HuH-7 (cell line): ENCODE measurements at regions not wholly inside any gene's neighbourhood (a gene's known extent, or its start where the extent isn't known, plus 50 kb on each side); places are given as distances from the start of the nearest gene placed in this dataset.

ENCODE experiments used
- DNase-seq: peaks from one replicate; pipeline ENCODE4 v3.0.0; 2011; ENCODE audit warnings: low spot score

DNA sequence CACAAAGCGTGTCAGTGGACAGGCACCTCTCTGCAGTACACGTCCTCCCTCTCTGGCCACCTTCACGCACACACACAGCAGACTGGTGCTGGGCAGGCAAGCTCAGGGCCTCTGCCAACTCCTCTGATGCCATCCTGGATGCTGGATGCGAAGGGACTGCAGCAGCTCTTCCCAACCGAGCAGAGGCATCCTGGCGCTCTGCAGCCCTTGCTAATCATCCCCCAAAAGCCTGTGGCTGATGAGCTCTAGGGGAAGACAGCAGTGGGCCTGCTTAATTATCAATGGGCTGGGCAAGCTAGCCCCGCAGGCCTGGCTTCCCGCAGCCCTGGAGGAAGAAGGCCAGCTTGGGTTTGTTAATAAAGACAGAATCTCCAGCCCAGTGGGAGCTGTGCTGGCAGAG is 71.3 kb upstream of the TEX51 start:
- no peak for DNase-seq

- no peak for DNase-seq
Observed at GRCh38 chr2:126828051-126828450, 70.6 kb upstream of the TEX51 start.

- no peak for DNase-seq
Observed at GRCh38 chr2:126828491-126828890, 70.2 kb upstream of the TEX51 start.

- no peak for DNase-seq
Observed at GRCh38 chr2:126831234-126832005, 67.3 kb upstream of the TEX51 start.

DNA sequence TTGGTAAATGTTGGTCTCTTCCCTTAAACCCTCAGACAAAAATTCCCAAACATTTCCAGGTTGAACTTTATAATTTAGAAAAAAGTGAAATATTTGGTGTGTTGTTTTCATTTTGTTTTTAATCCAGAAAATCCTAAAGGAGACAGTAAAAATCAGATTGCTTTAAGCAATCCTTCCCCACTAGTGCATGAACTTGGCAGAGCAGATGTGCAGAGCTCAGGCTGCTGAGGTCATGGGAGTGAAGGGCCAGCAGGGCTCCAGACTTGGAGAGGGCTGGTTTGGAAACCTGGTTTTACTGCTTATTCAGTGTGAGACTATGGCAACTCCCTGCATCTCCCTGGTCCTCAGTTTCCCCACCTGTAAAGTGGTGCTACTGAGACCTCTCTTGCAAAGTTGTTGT is 66.7 kb upstream of the TEX51 start:
- no peak for DNase-seq

DNA sequence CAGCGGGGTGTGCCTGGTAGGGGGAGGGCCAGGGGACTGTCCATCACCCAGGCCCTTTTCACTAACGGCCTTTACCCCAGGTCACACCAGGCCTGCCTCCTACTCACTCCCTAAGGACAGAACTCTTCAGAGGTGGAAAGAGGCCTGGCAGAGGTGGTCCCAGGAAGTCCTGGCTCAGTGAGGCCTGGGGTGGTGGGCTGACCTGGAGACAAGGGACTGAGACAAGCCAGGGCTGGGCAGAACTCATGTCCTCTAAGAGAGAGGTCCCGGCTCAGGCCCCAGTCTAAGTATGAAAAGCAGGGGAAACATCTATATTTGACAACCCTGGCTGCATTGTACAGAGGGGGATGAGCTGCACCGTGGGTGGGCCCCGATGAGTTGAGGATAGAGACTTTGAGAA is 65.9 kb upstream of the TEX51 start:
- no peak for DNase-seq

GRCh38 chr2:126834006-126834659 is 64.6 kb upstream of the TEX51 start:
- no peak for DNase-seq

DNA sequence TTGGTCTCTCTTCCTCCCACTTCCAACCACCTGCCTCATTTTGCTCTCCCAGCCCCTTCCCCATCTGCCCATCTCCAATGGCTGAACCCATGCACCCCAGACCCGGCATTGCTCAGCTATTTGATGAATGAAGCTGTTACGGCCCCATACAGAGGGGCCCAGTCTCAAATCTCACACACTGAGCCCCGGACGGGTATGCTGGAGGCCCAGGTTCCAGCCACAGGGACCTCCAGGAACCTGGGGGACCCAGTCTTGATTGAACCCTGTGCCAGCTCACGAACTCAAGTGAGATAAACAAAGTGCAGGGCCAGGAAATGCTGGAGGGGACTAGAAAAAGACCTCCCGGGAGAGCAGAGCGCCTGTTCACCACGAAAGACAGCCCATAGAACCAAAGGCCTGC is 63.4 kb upstream of the TEX51 start:
- DNase-seq, result no peak

DNA sequence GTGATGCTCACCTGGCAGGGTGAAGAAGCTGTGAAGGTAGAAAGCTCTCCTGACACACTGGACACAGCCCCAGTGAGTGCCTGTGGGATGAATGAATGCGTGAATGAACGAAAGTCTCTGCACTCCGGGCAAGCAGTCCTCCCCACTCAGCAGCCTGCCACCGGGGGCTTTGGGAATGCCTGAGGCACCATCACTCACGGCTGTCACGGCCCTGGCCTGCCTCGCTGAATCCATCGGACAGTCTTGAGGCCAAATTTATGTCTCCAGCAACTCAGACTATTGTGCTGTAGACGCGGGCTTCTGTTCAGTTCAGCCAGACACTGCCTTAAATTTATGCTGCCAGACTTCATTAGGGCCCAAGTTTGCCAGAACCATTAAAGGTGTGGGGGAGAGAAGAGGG is 62.9 kb upstream of the TEX51 start:
- DNase-seq, result no peak

DNA sequence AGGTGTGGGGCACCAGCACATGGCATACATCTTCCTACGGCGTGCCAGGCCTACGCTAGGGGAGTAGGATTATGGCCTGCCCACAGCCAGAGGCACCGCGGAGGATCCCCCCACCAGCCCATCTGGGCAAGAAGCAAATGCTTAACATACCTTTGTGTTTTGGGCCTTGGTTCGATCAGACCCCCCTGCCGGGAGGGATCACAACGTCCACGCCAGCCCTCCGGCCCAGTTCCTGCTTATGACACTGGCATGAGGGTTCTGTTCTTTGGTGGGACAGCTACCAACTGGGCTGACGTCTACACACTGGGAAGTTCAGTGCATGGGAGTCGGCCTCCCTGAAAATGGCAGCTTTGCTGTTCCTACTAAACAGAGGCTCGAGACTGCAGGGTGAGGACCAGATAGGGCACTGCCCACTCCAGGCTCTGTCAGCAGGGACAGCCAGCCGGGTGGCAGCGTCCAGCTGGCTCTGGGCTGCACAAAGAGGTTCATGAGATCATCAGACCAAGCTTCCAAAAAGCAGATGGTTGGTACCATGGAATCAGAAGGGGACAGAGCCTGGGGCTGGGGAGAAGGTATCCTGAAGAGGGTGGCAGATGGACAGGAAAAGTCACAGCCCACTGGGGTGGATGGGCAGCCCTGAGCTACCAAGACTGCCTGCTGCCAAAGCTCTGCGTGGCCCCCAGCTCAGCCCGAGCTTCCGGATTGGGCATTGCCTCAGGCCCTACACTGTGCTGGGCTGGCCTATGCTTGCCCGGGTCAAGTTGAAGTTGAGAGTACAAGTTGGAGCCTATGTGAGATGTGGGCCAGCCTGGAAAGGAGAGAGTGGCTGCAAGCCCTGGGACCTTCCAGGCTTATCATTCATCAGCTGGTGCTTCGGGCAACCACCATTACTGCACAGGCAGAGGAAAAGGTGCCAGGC is 61.7 kb upstream of the TEX51 start:
- DNase-seq, result no peak

- no peak for DNase-seq
Observed at GRCh38 chr2:126837966-126838715, 60.5 kb upstream of the TEX51 start.

DNA sequence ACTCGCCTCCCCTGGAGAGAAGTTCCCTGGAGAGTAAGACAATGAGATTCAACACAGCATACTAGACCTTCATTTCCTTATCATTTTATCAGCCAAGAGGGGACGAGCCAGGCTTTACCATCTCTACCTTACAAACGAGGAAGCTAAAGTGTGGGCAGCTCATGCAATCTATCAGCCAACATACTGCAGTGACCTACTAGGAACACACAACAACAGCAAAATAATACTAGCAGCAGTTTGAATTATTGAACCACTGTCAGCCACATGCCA is 60.0 kb upstream of the TEX51 start:
- no peak for DNase-seq

GRCh38 chr2:126839796-126840195 is 58.9 kb upstream of the TEX51 start:
- no peak for DNase-seq

DNA sequence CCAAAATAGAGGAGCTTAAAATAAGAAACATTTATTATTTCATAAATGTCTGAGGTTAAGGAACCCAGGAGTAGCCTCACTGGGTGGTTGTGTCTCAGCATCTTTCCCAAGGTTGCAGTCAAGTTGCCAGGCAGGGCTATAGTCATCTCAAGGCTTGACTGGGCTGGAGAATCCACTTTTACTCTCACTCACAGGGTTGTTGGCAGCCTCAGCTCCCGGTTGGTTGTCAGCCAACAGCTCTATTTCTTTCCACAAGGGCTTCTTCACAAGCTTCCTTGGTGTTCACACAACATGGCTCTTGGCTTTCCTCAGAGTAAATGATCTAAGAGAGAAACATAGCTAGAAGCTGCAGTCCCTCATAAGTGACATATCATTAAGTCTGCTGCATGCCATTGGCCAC is 55.6 kb upstream of the TEX51 start:
- no peak for DNase-seq

GRCh38 chr2:126846241-126846640 is 52.4 kb upstream of the TEX51 start:
- no peak for DNase-seq
